ENCODE measurements at regions not wholly inside any gene's neighbourhood (a gene's known extent, or its start where the extent isn't known, plus 50 kb on each side); places are given as distances from the start of the nearest gene placed in this dataset.
"Not testable (repeated sequence)": the region's sequence is repeated elsewhere in the genome, so short reads cannot be mapped to it uniquely, and the experiment has no call there.

GRCh38 chr10:128187788-128188185 is 61.6 kb upstream of the MKI67 start:
- H3K9me3 ChIP-seq (ENCODE audit: low read depth): no peaks in the 10 kb centered on the region
- WGBS (ENCODE audit: low lambda C conversion rate, missing lambda C conversion rate): 41% methylated on average over 4 of the region's 4 CpGs

DNA sequence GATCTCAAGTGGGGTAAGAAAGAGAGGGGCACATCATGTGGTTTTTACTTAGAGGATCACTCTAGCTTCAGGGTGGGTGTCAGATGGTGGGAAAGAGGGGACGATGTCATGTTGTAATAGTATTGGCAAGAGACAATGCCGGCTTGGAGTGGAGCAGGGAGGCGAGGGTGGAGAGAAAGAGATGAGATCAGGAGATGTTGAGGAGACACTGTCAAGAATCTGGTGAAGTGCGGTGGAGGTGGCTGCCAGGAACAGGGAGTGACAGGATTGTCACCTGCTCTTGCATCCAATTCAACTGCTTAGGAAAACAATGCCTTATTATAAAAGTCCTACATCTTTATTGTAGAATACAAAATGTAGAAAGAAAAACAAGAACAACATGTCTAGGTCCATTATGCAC is 63.0 kb upstream of the MKI67 start:
- no peak overlapping the region for H3K4me3 ChIP-seq
- no peaks in the 10 kb centered on the region for H4K20me1 ChIP-seq (ENCODE audit: insufficient read depth, poor library complexity, severe bottlenecking)
- H3K27ac ChIP-seq: no peak overlapping the region
- H3K4me2 ChIP-seq: no peak overlapping the region
- whole genome bisulfite sequencing (ENCODE audit: low lambda C conversion rate, missing lambda C conversion rate): 89% methylated on average over 4 of the region's 4 CpGs
- no peaks in the 10 kb centered on the region for H3K27me3 ChIP-seq
- H3K4me1 ChIP-seq (ENCODE audit: insufficient read depth): no peaks in the 10 kb centered on the region
- H3K9me3 ChIP-seq (ENCODE audit: low read depth): no peaks in the 10 kb centered on the region
- H3K79me2 ChIP-seq: no peaks in the 10 kb centered on the region
- H2AFZ ChIP-seq: no peak overlapping the region
- H3K9me2 ChIP-seq (replicated peaks; ENCODE audit: insufficient read depth): no peaks in the 10 kb centered on the region
- DNase-seq (ENCODE audit: low spot score): no peak
- no peaks in the 10 kb centered on the region for H3K36me3 ChIP-seq (replicated peaks; ENCODE audit: insufficient read depth, low read depth)
- no peak for TF ChIP-seq EZH2 (IDR thresholded peaks at IDR 0.05; ENCODE audit: borderline replicate concordance)
- no peak for TF ChIP-seq EZH2phosphoT487 (IDR thresholded peaks at IDR 0.05; ENCODE audit: low read depth, severe bottlenecking, unreplicated experiment)
- no peak for TF ChIP-seq CTCF (IDR thresholded peaks at IDR 0.05; ENCODE audit: poor library complexity)

More at GRCh38 chr10:128187788-128188185, 61.6 kb upstream of the MKI67 start:
- Histone ChIP-seq H4K20me1 (ENCODE audit: insufficient read depth, poor library complexity, severe bottlenecking) (no peaks in the 10 kb centered on the region), H2AFZ (no peak overlapping the region), H3K4me1 (ENCODE audit: insufficient read depth) (no peaks in the 10 kb centered on the region), H3K4me3 (no peak overlapping the region), H3K36me3 (replicated peaks; ENCODE audit: insufficient read depth, low read depth) (no peaks in the 10 kb centered on the region), H3K27me3 (no peaks in the 10 kb centered on the region), H3K4me2 (peak overlapping the region; percentile 65), H3K27ac (no peak overlapping the region), H3K79me2 (no peaks in the 10 kb centered on the region), H3K9me2 (replicated peaks; ENCODE audit: insufficient read depth) (no peaks in the 10 kb centered on the region)
- TF ChIP-seq CTCF (IDR thresholded peaks at IDR 0.05; ENCODE audit: poor library complexity): no peak
- TF ChIP-seq EZH2phosphoT487 (IDR thresholded peaks at IDR 0.05; ENCODE audit: low read depth, severe bottlenecking, unreplicated experiment): no peak
- DNase-seq (ENCODE audit: low spot score): no peak

GRCh38 chr10:128191847-128192246 is 65.6 kb upstream of the MKI67 start:
- no peak overlapping the region for H3K4me2 ChIP-seq
- no peaks in the 10 kb centered on the region for H3K36me3 ChIP-seq (replicated peaks; ENCODE audit: insufficient read depth, low read depth)
- no peak overlapping the region for H3K4me3 ChIP-seq
- no peaks in the 10 kb centered on the region for H3K27me3 ChIP-seq
- no peak overlapping the region for H2AFZ ChIP-seq
- H3K27ac ChIP-seq: no peak overlapping the region
- no peak for TF ChIP-seq CTCF (IDR thresholded peaks at IDR 0.05; ENCODE audit: poor library complexity)
- no peak for TF ChIP-seq EZH2 (IDR thresholded peaks at IDR 0.05; ENCODE audit: borderline replicate concordance)
- no peak for TF ChIP-seq EZH2phosphoT487 (IDR thresholded peaks at IDR 0.05; ENCODE audit: low read depth, severe bottlenecking, unreplicated experiment)
- WGBS (ENCODE audit: low lambda C conversion rate, missing lambda C conversion rate): 83% methylated on average over 5 of the region's 5 CpGs
- H3K4me1 ChIP-seq (ENCODE audit: insufficient read depth): no peaks in the 10 kb centered on the region
- H4K20me1 ChIP-seq (ENCODE audit: insufficient read depth, poor library complexity, severe bottlenecking): no peaks in the 10 kb centered on the region
- H3K9me3 ChIP-seq (ENCODE audit: low read depth): no peaks in the 10 kb centered on the region
- no peak for DNase-seq (ENCODE audit: low spot score)
- no peaks in the 10 kb centered on the region for H3K9me2 ChIP-seq (replicated peaks; ENCODE audit: insufficient read depth)
- no peaks in the 10 kb centered on the region for H3K79me2 ChIP-seq

- not testable (repeated sequence) for H3K4me3 ChIP-seq; DNase-seq (ENCODE audit: low spot score); H4K20me1 ChIP-seq (ENCODE audit: insufficient read depth, poor library complexity, severe bottlenecking); H3K27ac ChIP-seq; H3K9me3 ChIP-seq (ENCODE audit: low read depth); H3K36me3 ChIP-seq (replicated peaks; ENCODE audit: insufficient read depth, low read depth); H3K9me2 ChIP-seq (replicated peaks; ENCODE audit: insufficient read depth); H3K79me2 ChIP-seq; H3K27me3 ChIP-seq; H3K4me2 ChIP-seq; H3K4me1 ChIP-seq (ENCODE audit: insufficient read depth); H2AFZ ChIP-seq
- 94% methylated on average over 2 of the region's 2 CpGs for WGBS (ENCODE audit: low lambda C conversion rate, missing lambda C conversion rate)
Measured at GRCh38 chr10:128201826-128202225, 75.6 kb upstream of the MKI67 start.
